GM19351 (cell line): ENCODE measurements at regions not wholly inside any gene's neighbourhood (a gene's known extent, or its start where the extent isn't known, plus 50 kb on each side); places are given as distances from the start of the nearest gene placed in this dataset.
"Not testable (repeated sequence)": the region's sequence is repeated elsewhere in the genome, so short reads cannot be mapped to it uniquely, and the experiment has no call there.

Source experiments
- ATAC-seq: cut with Tn5 transposase; IDR thresholded peaks from one replicate; pipeline ENCODE4 v1.9.1; 2021; ENCODE audit warnings: mild to moderate bottlenecking, moderate library complexity; ENCODE audit not compliant: unreplicated experiment

DNA sequence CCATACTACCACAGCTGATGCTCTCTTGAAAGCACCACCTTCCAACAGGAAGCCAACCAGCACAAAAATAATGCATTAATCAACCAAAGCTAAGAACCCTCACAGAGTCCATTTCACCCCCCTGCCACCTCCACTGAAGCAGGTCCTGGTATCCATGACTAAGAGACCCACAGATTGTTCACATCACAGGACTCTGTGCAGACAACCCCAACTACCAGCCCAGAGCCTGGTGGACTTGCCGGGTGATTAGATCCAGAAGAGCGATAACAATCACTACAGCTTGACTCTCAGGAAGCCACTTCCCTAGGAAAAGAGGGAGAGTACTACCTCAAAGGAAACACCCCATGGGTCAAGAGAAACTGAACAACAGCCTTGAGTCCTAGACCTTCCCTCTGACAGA lies 528.1 kb downstream of the KIF20B start:
- ATAC-seq: no peak

DNA sequence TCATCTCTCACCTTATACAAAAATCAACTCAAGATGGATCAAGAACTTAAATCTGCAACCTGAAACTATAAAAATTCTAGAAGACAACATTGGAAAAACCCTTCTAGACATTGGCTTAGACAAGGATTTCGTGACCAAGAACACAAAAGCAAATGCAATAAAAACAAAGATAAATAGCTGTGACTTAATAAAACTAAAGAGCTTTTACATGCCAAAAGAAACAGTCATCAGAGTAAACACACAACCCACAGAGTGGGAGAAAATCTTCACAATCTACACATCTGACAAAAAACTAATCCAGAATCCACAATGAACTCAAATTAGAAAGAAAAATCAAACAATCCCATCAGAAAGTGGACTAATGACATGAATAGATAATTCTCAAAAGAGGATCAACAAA lies 532.4 kb downstream of the KIF20B start:
- ATAC-seq: not testable (repeated sequence)

DNA sequence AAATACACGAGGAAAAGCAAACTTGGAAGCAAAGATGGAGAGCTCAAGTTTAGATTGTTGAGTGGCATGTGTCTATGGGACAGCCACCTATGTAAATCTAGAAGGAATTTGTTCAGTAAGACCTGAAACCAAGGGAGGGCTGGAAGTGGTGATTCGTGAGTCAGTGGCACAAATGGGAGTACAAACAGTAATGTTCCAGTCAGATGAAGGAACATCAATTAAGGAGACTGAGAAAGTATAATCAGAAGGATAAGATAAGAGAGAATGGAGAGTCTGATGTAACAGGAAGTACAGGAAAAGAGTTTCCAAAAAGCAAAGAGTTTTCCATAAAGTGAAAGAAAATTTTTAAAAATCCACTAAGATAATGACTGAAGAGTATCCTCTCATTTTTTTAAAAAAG lies 544.2 kb downstream of the KIF20B start:
- ATAC-seq: no peak

DNA sequence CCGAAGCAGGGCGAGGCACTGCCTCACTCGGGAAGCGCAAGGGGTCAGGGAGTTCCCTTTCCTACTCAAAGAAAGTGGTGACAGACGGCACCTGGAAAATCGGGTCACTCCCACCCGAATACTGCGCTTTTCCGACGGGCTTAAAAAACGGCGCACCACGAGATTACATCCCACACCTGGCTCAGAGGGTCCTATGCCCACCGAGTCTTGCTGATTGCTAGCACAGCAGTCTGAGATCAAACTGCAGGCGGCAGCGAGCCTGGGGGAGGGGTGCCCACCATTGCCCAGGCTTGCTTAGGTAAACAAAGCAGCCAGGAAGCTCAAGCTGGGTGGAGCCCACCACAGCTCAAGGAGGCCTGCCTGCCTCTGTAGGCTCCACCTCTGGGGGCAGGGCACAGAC lies 549.4 kb downstream of the KIF20B start:
- ATAC-seq: not testable (repeated sequence)

DNA sequence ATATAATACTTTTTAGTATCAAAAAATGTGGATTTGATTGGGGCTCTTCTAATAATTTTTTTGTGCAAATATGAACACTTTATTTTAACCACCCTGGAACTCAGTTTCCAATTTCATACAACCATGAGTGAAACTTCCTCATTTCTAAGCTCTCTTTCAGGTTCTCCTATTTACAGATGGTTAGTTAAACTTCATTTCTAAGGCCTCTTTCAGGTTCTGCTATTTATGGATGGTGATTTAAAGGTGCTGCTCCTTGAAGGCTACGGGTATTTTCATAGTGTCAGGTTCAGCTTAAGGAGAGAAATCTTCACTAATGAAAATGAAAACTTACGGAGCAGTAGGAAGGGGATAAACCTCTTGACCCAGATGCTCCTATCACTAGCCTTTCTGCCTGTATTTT lies 568.3 kb downstream of the KIF20B start:
- no peak for ATAC-seq

DNA sequence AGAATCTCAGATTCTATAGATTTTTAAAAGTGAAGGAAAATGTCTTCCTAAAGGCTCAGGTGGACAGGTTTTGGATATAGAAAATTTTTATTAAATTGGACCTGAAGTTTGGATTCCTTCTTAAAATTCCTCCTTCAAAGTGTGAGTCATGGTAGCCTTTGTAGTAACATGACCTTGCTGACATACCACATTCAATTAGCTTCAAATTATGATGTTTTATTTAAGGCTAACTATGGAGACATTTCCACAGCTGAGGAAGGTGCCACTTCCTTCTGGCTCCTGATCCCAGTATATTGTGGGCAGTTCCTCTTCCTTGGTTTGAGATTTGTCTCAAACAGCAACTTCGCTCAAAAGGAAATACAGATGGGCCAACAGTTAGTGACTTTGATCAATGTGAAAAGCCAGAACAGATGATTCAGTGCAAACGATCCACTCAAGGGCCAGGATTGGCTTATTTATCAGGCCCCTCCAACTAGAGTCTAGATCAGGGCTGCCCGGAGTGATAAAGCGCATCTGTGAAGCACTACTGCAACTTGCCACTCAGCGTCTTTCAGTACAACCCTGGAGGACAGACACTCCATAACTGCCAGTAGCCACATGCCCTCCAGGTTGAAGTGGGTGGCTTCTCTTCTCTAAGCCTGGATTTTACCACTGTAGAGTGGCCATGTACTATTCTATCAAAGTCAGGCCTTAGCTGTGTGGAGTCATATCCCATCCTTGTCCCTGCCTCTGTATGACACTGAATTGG lies 573.5 kb downstream of the KIF20B start:
- no peak for ATAC-seq

DNA sequence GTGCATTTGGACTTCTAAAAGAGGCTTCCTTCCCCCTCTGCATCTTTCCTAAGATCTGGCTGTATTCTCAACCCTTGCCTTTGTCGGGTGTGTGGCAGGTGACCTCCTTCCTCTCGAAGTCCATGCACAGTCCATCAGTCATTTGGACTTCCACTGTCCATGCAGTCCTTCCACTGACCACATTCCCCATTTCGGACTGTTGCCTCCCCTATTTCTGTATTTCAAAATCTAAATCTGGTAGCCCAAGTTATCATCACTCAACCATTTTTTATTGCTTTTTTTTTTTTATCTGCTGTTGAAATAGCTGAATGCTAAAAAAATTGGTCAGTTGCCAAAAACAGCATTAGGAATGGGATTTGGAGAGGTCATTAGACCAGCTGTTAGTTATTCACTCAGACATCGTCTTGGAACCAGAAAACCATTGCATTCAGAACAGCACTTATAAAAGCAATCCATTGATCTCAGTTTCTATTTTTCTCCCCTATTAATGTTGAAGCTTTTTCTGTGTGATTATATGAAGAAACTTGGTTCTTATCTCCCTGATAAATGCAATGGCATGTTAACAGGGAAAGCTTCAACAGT lies 575.6 kb downstream of the KIF20B start:
- ATAC-seq: no peak

DNA sequence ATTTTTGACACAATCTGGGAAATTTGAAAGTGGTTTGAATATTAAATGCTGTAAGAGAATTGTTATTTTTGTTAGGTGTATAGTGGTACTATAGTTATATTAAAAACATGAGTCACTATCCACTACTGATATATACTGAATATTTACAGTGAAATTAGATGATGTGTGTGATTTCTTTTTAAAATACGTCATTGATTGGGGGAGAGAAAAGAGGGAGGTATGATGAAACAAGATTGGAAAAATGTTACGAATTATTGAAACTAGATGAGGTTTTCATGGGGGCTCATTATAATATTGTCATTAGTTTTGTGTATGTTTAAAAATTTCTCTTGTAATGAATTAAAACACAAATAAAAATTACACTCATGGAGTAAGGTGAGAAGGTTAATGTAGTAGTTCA lies 571.4 kb downstream of the HTR7 start:
- no peak for ATAC-seq

DNA sequence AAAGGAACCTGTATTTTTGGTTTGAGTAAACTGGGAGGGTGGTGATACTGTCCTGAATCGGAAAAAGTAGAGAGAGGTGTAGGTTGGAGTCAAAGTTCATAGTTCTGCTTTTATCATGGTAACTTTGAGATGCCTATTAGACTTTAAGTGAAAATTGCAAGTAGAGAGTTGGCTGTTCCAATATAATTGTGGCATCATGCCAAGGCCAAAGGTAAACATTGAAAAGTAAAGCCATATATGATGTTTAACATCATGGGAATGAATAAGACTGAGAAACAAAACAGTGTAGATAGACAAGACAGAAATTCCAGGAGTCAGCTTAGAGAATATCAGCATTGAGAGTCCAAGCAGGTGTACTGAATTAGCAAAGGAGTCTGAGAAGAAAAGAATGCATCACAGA lies 570.9 kb downstream of the HTR7 start:
- ATAC-seq: no peak

DNA sequence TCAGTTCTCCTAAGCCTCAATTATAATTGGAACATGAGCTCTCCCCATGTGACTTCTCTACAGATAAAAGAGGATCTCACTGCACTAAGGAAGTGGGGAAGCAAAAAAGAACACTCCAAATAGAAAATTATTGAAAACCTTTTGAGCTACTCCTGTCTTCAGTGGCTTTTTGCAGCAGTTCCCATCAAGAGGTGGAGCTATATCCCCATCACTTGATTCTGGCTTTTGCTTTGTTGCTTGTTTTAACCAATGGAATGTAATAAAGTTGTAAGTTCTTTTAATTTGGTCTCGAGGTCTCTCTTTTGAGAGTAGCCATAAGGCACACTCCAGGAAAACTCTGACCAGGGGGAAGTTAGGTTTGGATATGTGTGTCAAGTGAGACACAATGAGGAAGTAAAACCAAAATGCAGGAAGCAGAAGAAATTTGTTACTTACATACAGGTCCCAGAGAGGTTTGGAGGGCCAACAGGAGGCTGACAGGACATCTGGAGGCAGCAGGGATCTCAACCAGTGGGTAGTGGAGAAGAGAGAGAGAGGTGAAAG lies 569.4 kb downstream of the HTR7 start:
- peak; percentile 19 for ATAC-seq

DNA sequence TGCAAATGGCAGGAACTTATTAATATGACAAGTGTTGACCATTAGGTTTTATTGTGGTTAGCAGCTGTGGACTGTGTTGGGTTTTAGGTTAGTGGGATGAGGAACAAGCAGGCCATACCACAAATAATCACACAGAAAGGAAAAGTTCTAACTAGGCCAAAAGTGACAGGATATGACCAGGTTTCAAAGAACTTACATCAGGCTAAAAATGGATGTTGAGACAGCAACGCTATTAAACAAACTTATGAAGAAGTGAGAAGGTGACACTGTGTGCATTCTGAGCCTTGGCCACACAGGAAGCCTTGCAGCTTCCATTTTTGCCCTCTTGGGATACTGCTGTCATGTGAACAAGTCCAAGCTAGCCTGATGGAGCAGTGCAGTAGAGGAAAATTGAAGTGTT lies 568.8 kb downstream of the HTR7 start:
- ATAC-seq: peak; percentile 72

DNA sequence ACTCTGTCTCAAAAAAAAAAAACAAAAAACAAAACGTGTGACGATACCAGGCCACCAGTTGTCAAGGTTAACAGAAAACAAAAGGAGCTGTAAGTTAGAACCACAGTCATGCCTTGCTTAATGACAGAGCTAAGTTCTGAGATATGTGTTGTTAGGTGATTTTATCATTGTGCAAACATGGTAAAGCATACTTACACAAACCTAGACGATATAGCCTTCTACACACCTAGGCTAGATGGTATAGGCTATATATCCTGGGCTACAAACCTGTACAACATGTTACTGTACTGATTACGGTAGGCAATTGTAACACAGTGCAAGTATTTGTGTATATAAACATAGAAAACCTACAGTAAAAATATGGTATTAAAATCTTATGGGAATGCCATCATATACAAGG lies 564.2 kb downstream of the HTR7 start:
- no peak for ATAC-seq

DNA sequence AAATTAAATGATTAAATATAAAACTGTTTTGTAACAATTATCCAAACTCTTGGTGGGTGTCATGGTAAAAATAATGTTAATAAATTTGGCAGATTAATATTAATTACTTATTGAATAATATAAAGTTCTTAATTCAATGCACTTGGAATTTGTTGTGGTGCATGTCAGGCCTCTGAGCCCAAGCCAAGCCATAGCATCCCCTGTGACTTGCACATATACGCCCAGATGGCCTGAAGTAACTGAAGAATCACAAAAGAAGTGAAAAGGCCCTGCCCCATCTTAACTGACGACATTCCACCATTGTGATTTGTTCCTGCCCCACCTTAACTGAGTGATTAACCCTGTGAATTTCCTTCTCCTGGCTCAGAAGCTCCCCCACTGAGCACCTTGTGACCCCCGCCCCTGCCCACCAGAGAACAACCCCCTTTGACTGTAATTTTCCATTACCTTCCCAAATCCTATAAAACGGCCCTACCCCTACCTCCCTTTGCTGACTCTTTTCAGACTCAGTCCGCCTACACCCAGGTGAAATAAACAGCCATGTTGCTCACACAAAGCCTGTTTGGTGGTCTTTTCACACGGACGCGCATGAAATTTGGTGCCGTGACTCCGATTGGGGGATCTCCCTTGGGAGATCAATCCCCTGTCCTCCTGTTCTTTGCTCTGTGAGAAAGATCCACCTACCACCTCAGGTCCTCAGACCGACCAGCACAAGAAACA lies 562.9 kb downstream of the HTR7 start:
- ATAC-seq: not testable (repeated sequence)

DNA sequence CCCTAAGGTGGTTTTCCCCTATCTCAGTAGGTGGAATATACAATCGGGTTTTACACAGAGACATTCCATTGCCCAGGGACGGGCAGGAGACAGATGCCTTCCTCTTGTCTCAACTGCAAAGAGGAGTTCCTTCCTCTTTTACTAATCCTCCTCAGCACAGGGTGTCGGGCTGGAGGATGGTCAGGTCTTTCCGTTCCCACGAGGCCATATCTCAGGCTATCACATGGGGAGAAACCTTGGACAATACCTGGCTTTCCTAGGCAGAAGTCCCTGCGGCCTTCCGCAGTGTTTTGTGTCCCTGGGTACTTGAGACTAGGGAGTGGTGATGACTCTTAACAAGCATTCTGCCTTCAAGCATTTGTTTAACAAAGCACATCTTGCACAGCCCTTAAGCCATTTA lies 555.8 kb downstream of the HTR7 start:
- not testable (repeated sequence) for ATAC-seq

DNA sequence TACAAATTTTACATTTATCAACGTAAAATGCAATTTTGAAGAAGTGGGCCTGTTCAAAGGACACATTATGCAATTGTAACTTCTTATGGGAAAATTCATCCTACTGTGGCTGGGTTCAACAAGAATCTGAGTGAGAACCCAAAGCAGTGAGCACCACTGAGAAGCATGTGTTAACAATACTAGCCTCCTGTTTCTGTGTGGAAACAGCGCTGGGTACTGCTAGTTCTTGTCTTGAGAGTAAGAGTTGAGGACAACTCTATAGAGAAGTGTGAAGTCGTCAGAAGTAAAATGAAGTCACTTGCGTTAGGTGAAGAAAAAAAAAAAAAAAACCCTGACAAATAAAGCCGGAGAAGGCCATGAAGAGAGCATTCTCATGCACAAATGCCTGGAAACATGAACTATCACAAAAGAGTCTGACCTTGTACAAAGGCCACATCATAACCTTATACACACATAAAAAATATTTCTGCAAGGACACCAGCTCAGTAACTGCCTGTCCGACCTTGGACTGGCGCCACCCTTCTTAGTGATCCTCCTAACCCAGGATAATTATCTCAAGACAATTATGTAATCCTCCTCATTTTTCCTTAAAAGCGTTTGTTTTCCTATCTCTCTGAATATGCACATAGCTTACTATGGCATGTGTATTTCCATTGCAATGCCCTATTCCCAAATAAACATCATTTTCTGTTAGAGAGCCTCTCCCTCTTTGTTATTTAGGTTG lies 554.9 kb downstream of the HTR7 start:
- ATAC-seq: no peak

DNA sequence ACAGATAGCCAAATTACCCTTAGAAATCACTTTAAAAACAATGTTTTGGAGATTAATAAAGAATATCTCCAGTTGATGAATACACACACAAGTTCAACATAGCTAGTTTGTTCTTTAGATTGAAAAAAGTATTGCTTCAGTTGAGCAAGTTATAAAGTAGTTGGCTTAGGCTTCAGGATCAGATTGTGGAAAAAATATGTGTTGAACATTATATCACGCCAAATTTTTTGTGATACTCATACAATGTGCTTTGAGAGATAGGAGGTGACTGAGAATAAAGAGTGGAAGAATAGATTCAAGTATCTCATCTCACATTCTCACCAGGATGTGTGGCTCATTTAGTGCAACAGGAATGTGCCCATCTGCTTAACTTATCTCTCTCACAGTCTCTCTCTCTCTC lies 553.3 kb downstream of the HTR7 start:
- ATAC-seq: no peak

DNA sequence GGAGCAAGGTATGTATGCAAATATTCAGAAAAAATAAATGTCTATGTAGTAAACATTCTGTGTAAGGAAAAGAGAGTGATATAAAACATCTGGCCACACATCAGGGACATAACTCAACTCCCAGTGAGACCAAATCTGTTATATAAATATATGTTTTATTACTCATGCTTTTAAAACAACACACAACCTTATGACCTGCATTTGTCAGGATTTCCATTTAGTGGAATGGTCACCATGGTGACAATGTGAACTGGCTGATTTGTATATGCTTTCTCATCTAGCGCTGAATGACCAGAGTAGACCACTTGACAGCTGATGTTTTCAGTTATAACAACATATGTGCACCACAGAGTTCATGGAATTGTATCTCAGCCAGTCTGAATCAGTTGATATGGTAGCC lies 551.7 kb downstream of the HTR7 start:
- ATAC-seq: no peak

DNA sequence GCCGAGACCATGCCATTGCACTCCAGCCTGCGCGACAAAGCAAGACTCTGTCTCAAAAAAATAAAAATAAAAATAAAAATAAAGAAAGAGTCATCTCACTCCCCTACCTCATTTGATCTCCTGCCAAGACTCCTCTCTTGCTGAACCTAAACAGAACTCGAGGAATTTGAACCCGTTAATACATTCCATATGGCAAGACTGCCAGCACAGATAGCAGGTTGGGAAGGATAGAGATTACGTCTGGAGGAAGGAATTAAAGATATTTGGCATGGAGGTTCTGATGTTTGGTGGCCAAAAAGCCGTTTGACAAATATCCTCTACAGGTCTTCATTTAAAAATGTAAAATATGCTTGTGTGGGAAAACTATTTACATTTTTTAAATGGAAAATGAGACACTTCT lies 549.6 kb downstream of the HTR7 start:
- ATAC-seq: no peak

DNA sequence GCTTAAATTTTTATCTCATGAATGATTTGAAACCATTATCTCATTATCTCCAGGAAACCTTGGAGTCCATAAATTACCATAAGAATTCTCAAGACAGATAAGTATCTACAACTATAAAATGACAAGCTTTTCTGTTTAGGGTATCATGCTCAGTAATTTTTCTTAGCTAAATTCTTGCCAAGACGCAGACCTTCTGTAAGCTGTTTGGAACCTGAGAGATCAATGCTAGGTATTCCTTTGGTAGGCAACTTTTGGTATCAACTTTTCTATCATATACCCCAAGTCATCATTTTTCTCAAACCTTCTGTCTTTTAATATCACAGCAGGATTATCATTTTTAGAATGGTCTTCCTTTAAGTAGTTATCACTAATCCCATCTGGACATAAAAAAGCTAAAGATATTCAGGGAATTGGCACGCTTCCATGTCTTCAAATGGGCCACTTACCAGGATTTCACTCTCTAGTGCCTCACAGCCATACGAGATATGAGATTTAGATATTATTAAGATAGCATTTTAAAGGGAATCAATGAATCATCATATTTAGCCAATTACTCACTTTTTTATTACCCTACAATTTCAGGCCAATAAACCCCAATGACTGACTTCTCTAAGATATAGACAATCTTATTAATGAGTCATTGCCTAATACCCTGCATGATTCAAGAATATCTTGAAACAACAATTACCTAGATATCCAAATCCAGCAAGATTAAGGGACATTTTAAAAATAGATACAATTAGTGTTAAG lies 544.1 kb downstream of the HTR7 start:
- no peak for ATAC-seq

DNA sequence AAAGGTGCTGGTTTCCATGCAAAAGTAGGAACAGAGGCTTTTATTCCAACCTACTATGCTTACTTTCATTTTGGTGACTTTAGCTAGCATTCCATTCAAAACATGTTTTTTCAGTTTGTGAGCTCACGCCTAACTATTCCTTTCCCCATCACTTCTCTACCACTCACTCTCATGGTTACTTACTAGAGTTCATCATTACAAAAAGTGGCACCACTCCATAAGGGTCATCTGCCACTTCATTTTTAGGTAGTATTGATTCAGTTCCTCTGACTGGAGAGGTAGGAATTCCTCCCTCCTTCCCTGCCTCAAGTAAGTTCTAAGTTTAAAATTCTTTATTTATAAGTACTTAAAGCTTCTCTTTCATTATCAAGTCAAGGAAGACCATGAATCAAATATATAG lies 543.1 kb downstream of the HTR7 start:
- ATAC-seq: no peak

DNA sequence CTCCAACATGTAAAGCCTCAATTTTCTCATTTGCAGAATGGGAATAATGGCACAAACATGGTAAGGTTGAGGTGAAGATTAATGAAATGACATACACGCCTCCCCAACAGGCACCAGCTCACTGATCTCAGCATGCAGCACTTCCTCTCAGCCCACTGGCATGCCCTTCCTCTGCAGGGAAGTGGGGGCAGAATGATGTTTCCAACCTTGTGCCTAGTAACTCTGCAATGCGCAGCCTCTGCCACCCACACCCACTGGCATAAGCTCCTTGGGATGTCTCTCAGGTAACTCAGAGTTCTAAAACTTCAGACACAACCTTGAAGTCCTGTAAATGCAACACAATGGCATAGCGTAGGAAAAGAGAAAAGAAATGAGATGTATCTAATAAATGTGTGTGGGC lies 540.7 kb downstream of the HTR7 start:
- ATAC-seq: no peak
